ENCODE measurements at regions not wholly inside any gene's neighbourhood (a gene's known extent, or its start where the extent isn't known, plus 50 kb on each side); places are given as distances from the start of the nearest gene placed in this dataset.

GRCh38 chr5:73395256-73395655 is 53.3 kb downstream of the FOXD1 start:
- peak; percentile 88 for DNase-seq (ENCODE audit: low read depth)

GRCh38 chr5:73394610-73395009 is 54.0 kb downstream of the FOXD1 start:
- TF ChIP-seq CTCF (conservative IDR thresholded peaks at IDR 0.05; ENCODE audit: low read length), result no peak
- DNase-seq (ENCODE audit: low read depth), result peak; percentile 25
- H3K4me3 ChIP-seq (ENCODE audit: low read length), result no peak overlapping the region

More at GRCh38 chr5:73395256-73395655, 53.3 kb downstream of the FOXD1 start:
- no peak for TF ChIP-seq CTCF (conservative IDR thresholded peaks at IDR 0.05; ENCODE audit: low read length)
- no peak overlapping the region for H3K4me3 ChIP-seq (ENCODE audit: low read length)

- no peak for TF ChIP-seq CTCF (conservative IDR thresholded peaks at IDR 0.05; ENCODE audit: low read length)
- no peak for DNase-seq (ENCODE audit: low read depth)
- no peak overlapping the region for H3K4me3 ChIP-seq (ENCODE audit: low read length)
Measured at GRCh38 chr5:73393611-73394489, 54.7 kb downstream of the FOXD1 start.

- TF ChIP-seq CTCF (conservative IDR thresholded peaks at IDR 0.05; ENCODE audit: low read length), result no peak
- no peak for DNase-seq (ENCODE audit: low read depth)
- no peak overlapping the region for H3K4me3 ChIP-seq (ENCODE audit: low read length)
Measured at GRCh38 chr5:73392775-73393174, 55.8 kb downstream of the FOXD1 start.

- TF ChIP-seq CTCF (conservative IDR thresholded peaks at IDR 0.05; ENCODE audit: low read length), result no peak
- H3K4me3 ChIP-seq (ENCODE audit: low read length), result peak overlapping the region; percentile 2; the same call in 1 of the 2 replicates
- DNase-seq (ENCODE audit: low read depth), result peak; percentile 95
Measured at GRCh38 chr5:73391441-73391881, 57.1 kb downstream of the FOXD1 start.

GRCh38 chr5:73390972-73391371 is 57.6 kb downstream of the FOXD1 start:
- DNase-seq (ENCODE audit: low read depth), result no peak
- no peak for TF ChIP-seq CTCF (conservative IDR thresholded peaks at IDR 0.05; ENCODE audit: low read length)
- no peak overlapping the region for H3K4me3 ChIP-seq (ENCODE audit: low read length)

- no peak for TF ChIP-seq CTCF (conservative IDR thresholded peaks at IDR 0.05; ENCODE audit: low read length)
- H3K4me3 ChIP-seq (ENCODE audit: low read length), result no peak overlapping the region
- DNase-seq (ENCODE audit: low read depth), result no peak
Measured at GRCh38 chr5:73388740-73389139, 59.8 kb downstream of the FOXD1 start.
